ENCODE measurements at regions not wholly inside any gene's neighbourhood (a gene's known extent, or its start where the extent isn't known, plus 50 kb on each side); places are given as distances from the start of the nearest gene placed in this dataset.
"Not testable (repeated sequence)": the region's sequence is repeated elsewhere in the genome, so short reads cannot be mapped to it uniquely, and the experiment has no call there.

- no peaks in the 10 kb centered on the region for H3K36me3 ChIP-seq (ENCODE audit: insufficient read depth, low read length)
- H3K9me3 ChIP-seq (ENCODE audit: control insufficient read depth, insufficient read depth, low read length): peaks cover 5% of the 10 kb centered on the region
- H3K4me1 ChIP-seq (ENCODE audit: insufficient read depth, low read length): no peaks in the 10 kb centered on the region
- no peak overlapping the region for H3K9ac ChIP-seq (ENCODE audit: low read depth, low read length)
Measured at GRCh38 chr7:106345421-106346166, 60.8 kb upstream of the NAMPT start.

- H3K9me3 ChIP-seq (ENCODE audit: control insufficient read depth, insufficient read depth, low read length): peaks cover 5% of the 10 kb centered on the region
- no peak overlapping the region for H3K9ac ChIP-seq (ENCODE audit: low read depth, low read length)
- H3K36me3 ChIP-seq (ENCODE audit: insufficient read depth, low read length): no peaks in the 10 kb centered on the region
- H3K4me1 ChIP-seq (ENCODE audit: insufficient read depth, low read length): no peaks in the 10 kb centered on the region
Measured at GRCh38 chr7:106344861-106345260, 60.1 kb upstream of the NAMPT start.

GRCh38 chr7:106344211-106344610 is 59.4 kb upstream of the NAMPT start:
- no peak overlapping the region for H3K9ac ChIP-seq (ENCODE audit: low read depth, low read length)
- peaks cover 5% of the 10 kb centered on the region; the same call in 1 of the 2 replicates for H3K9me3 ChIP-seq (ENCODE audit: control insufficient read depth, insufficient read depth, low read length)
- H3K4me1 ChIP-seq (ENCODE audit: insufficient read depth, low read length): no peaks in the 10 kb centered on the region
- no peaks in the 10 kb centered on the region for H3K36me3 ChIP-seq (ENCODE audit: insufficient read depth, low read length)

GRCh38 chr7:106342049-106342448 is 57.3 kb upstream of the NAMPT start:
- not testable (repeated sequence) for H3K9me3 ChIP-seq (ENCODE audit: control insufficient read depth, insufficient read depth, low read length); H3K36me3 ChIP-seq (ENCODE audit: insufficient read depth, low read length); H3K9ac ChIP-seq (ENCODE audit: low read depth, low read length); H3K4me1 ChIP-seq (ENCODE audit: insufficient read depth, low read length)

- H3K9ac ChIP-seq (ENCODE audit: low read depth, low read length); H3K9me3 ChIP-seq (ENCODE audit: control insufficient read depth, insufficient read depth, low read length); H3K4me1 ChIP-seq (ENCODE audit: insufficient read depth, low read length): not testable (repeated sequence)
Measured at GRCh38 chr7:106340247-106340596, 55.4 kb upstream of the NAMPT start.

GRCh38 chr7:106339513-106340246 is 54.9 kb upstream of the NAMPT start:
- peaks cover 8% of the 10 kb centered on the region; the same call in 1 of the 2 replicates for H3K9me3 ChIP-seq (ENCODE audit: control insufficient read depth, insufficient read depth, low read length)

More at GRCh38 chr7:106340247-106340596, 55.4 kb upstream of the NAMPT start:
- not testable (repeated sequence) for H3K36me3 ChIP-seq (ENCODE audit: insufficient read depth, low read length)

GRCh38 chr7:106337754-106338153 is 53.0 kb upstream of the NAMPT start:
- H3K9ac ChIP-seq (ENCODE audit: low read depth, low read length): no peak overlapping the region
- H3K9me3 ChIP-seq (ENCODE audit: control insufficient read depth, insufficient read depth, low read length): peaks cover 3% of the 10 kb centered on the region; the same call in 1 of the 2 replicates
- no peaks in the 10 kb centered on the region for H3K4me1 ChIP-seq (ENCODE audit: insufficient read depth, low read length)
- no peaks in the 10 kb centered on the region for H3K36me3 ChIP-seq (ENCODE audit: insufficient read depth, low read length)

More at GRCh38 chr7:106339513-106340246, 54.9 kb upstream of the NAMPT start:
- no peaks in the 10 kb centered on the region for H3K36me3 ChIP-seq (ENCODE audit: insufficient read depth, low read length)
- H3K9ac ChIP-seq (ENCODE audit: low read depth, low read length): no peak overlapping the region
- H3K4me1 ChIP-seq (ENCODE audit: insufficient read depth, low read length): no peaks in the 10 kb centered on the region

- Histone ChIP-seq H3K9me3 (ENCODE audit: control insufficient read depth, insufficient read depth, low read length) (peaks cover 3% of the 10 kb centered on the region; the same call in 1 of the 2 replicates), H3K9ac (ENCODE audit: low read depth, low read length) (no peak overlapping the region), H3K36me3 (ENCODE audit: insufficient read depth, low read length) (no peaks in the 10 kb centered on the region), H3K4me1 (ENCODE audit: insufficient read depth, low read length) (no peaks in the 10 kb centered on the region)
Measured at GRCh38 chr7:106335814-106336213, 51.0 kb upstream of the NAMPT start.

Measured in ES-I3 (cell line).